NOMO-1 (cell line): ENCODE measurements at regions not wholly inside any gene's neighbourhood (a gene's known extent, or its start where the extent isn't known, plus 50 kb on each side); places are given as distances from the start of the nearest gene placed in this dataset.

Experiments used
- DNase-seq, 2 experiments: peaks; one replicate each; lab custom pipeline; 2025; ENCODE audit not compliant: unreplicated experiment in 2 of 2; lab: John Stamatoyannopoulos, UW

GRCh38 chr12:115657081-115658013 is 620.1 kb downstream of the MED13L start:
- no peak for DNase-seq

- no peak for DNase-seq
Measured at GRCh38 chr12:115650026-115650425, 627.5 kb downstream of the MED13L start.

GRCh38 chr12:115648463-115648862 is 629.0 kb downstream of the MED13L start:
- no peak for DNase-seq

- DNase-seq = no peak
Measured at GRCh38 chr12:115646210-115646609, 631.3 kb downstream of the MED13L start.

GRCh38 chr12:115640929-115641328 is 636.6 kb downstream of the MED13L start:
- no peak for DNase-seq

GRCh38 chr12:115639648-115640012 is 637.9 kb downstream of the MED13L start:
- DNase-seq = no peak

- DNase-seq = no peak
Measured at GRCh38 chr12:115638733-115639647, 638.5 kb downstream of the MED13L start.

- DNase-seq = no peak
Measured at GRCh38 chr12:115636546-115636945, 640.9 kb downstream of the MED13L start.

- no peak for DNase-seq
Measured at GRCh38 chr12:115632308-115632707, 645.2 kb downstream of the MED13L start.

GRCh38 chr12:115630136-115630535 is 647.4 kb downstream of the MED13L start:
- DNase-seq = no peak

- DNase-seq = no peak
Measured at GRCh38 chr12:115626210-115626609, 651.3 kb downstream of the MED13L start.

GRCh38 chr12:115623764-115624334 is 653.6 kb downstream of the MED13L start:
- no peak for DNase-seq

GRCh38 chr12:115623275-115623674 is 654.2 kb downstream of the MED13L start:
- no peak for DNase-seq

- no peak for DNase-seq
Measured at GRCh38 chr12:115620816-115621215, 656.7 kb downstream of the MED13L start.

GRCh38 chr12:115619889-115620288 is 657.6 kb downstream of the MED13L start:
- DNase-seq = no peak

GRCh38 chr12:115619061-115619460 is 658.4 kb downstream of the MED13L start:
- DNase-seq = no peak

GRCh38 chr12:115618105-115618504 is 659.4 kb downstream of the MED13L start:
- DNase-seq = no peak

GRCh38 chr12:115617391-115617790 is 660.1 kb downstream of the MED13L start:
- no peak for DNase-seq

- no peak for DNase-seq
Measured at GRCh38 chr12:115611477-115611876, 666.0 kb downstream of the MED13L start.

GRCh38 chr12:115609347-115609746 is 668.1 kb downstream of the MED13L start:
- DNase-seq = no peak

- no peak for DNase-seq
Measured at GRCh38 chr12:115606040-115606439, 671.5 kb downstream of the MED13L start.
